Spleen (tissue), 11 donors: ENCODE measurements at regions not wholly inside any gene's neighbourhood (a gene's known extent, or its start where the extent isn't known, plus 50 kb on each side); places are given as distances from the start of the nearest gene placed in this dataset.

Experiments used
- DNase-seq: peaks from one replicate; pipeline ENCODE4 v3.0.0-alpha.2; 2020
- H3K27ac ChIP-seq, 8 donors: fragments of 200-600 bp; sonication (generic) in 7 of 8; 1 replicate in 4 of 8; 2 replicates in 4 of 8; pipeline versions ENCODE4 v1.5.0 to v1.8.0; 2016 to 2021; ENCODE audit warnings: inconsistent platforms in 4 of 8, mild to moderate bottlenecking in 4 of 8, moderate library complexity in 1 of 8
- H3K27me3 ChIP-seq, 7 donors: fragments of 200-600 bp; sonication (generic) in 6 of 7; replicated peaks in 1 of 7; 1 replicate in 4 of 7; 2 replicates in 3 of 7; pipeline versions ENCODE4 v1.5.0 to v1.8.0; 2016 to 2021; ENCODE audit warnings: inconsistent platforms in 3 of 7, mild to moderate bottlenecking in 1 of 7
- H3K36me3 ChIP-seq, 6 donors: fragments of 200-600 bp; sonication (generic) in 5 of 6; 1 replicate in 4 of 6; 2 replicates in 2 of 6; pipeline versions ENCODE4 v1.5.0 to v1.8.0; 2016 to 2021; ENCODE audit warnings: inconsistent platforms in 2 of 6
- H3K4me1 ChIP-seq, 6 donors: fragments of 200-600 bp; sonication (generic) in 5 of 6; 1 replicate in 3 of 6; 2 replicates in 3 of 6; pipeline versions ENCODE4 v1.5.0 to v1.8.0; 2016 to 2021; ENCODE audit warnings: inconsistent platforms in 3 of 6
- H3K4me3 ChIP-seq, 8 donors: fragments of 200-600 bp; sonication (generic) in 7 of 8; 1 replicate in 4 of 8; 2 replicates in 4 of 8; pipeline versions ENCODE4 v1.5.0 to v1.8.0; 2016 to 2021; ENCODE audit warnings: inconsistent platforms in 4 of 8, mild to moderate bottlenecking in 4 of 8, moderate library complexity in 2 of 8
- H3K9me3 ChIP-seq, 8 donors: fragments of 200-600 bp; sonication (generic) in 7 of 8; 1 replicate in 4 of 8; 2 replicates in 4 of 8; pipeline versions ENCODE4 v1.5.0 to v1.8.0; 2016 to 2021; ENCODE audit warnings: inconsistent platforms in 4 of 8
- CTCF ChIP-seq, 11 experiments: fragments of 200-600 bp in 7 of 11; fragments of 450-650 bp in 4 of 11; sonication (generic) in 4 of 11; IDR thresholded peaks in 8 of 11; conservative IDR thresholded peaks in 3 of 11; 1 replicate in 7 of 11; 2 replicates in 4 of 11; pipeline versions ENCODE4 v1.4.0 to v1.8.0; 2016 to 2021; ENCODE audit warnings: antibody characterized with exemption in 11 of 11, inconsistent platforms in 4 of 11, mild to moderate bottlenecking in 1 of 11
- POLR2A ChIP-seq, 3 donors: fragments of 450-650 bp; IDR thresholded peaks; one replicate each; pipeline ENCODE4 v1.5.1; 2017; ENCODE audit warnings: antibody characterized with exemption in 3 of 3, mild to moderate bottlenecking in 1 of 3
- POLR2AphosphoS5 ChIP-seq, 3 donors: sonication (generic); formaldehyde crosslinking; IDR thresholded peaks; one replicate each; pipeline ENCODE4 v1.5.1; 2017; ENCODE audit warnings: antibody characterized with exemption in 3 of 3
- WGBS, 5 donors: extraction: QIAGEN DNeasy Blood & Tissue Kit in 3 of 5; methylation state at CpG; one replicate each; pipeline versions ENCODE4 v1.1.5 to v1.1.7; 2013 to 2018; 5-methylcytosine and 5-hydroxymethylcytosine counted together
- intact Hi-C: fragments of 100-400 bp; cut with DNase I; formaldehyde crosslinking; loops from one replicate; pipeline ENCODE4 v1.15.0; 2023; ENCODE audit warnings: low total_unique reads
- donor health status: healthy with polysubstance abuse.
- donor health status: DM: no; HTN: no; CAD: no; lungs with moderate emphysema.
- donor health status: DM: no; HTN: no; CAD: no.
- donor health status: Bipolar disorder and iron deficiency.
- donor health status: healthy.
- donor health status: DM: no; HTN: no; CAD: no.
- donor health status: DM: yes; HTN: yes; CAD: no.

- Histone ChIP-seq H3K27ac (no peak overlapping the region), H3K9me3 (no peaks in the 10 kb centered on the region), H3K27me3 (peaks cover 0 to 11% (median 0%) of the 10 kb centered on the region in 7 donors), H3K36me3 (no peaks in the 10 kb centered on the region), H3K4me1 (no peaks in the 10 kb centered on the region), H3K4me3 (no peak overlapping the region)
- WGBS, 5 donors: 84 to 92% (median 87%) methylated on average over 5 of the region's 5 CpGs
- no peak for TF ChIP-seq POLR2AphosphoS5 (IDR thresholded peaks at IDR 0.05)
- DNase-seq: no peak
- intact Hi-C loops: no loop called here
Observed at GRCh38 chr11:134623711-134624110, 211.7 kb upstream of the B3GAT1 start.

- no peak overlapping the region for H3K4me3 ChIP-seq
- intact Hi-C loops: no loop called here
- H3K9me3 ChIP-seq: no peaks in the 10 kb centered on the region
- TF ChIP-seq POLR2A (IDR thresholded peaks at IDR 0.05): no peak
- TF ChIP-seq CTCF (IDR thresholded peaks at IDR 0.05 in 8 of 11, conservative IDR thresholded peaks at IDR 0.05 in 3 of 11): no peak
- no peak for TF ChIP-seq POLR2AphosphoS5 (IDR thresholded peaks at IDR 0.05)
- DNase-seq: no peak
- peaks cover 0 to 9% (median 0%) of the 10 kb centered on the region in 7 donors for H3K27me3 ChIP-seq
- no peaks in the 10 kb centered on the region for H3K4me1 ChIP-seq
- H3K27ac ChIP-seq: no peak overlapping the region
- 67 to 88% (median 83%) methylated on average over 6 of the region's 6 CpGs for WGBS, 5 donors
- no peaks in the 10 kb centered on the region for H3K36me3 ChIP-seq
Observed at GRCh38 chr11:134622458-134622857, 210.4 kb upstream of the B3GAT1 start.

GRCh38 chr11:134617360-134617759 lies 205.3 kb upstream of the B3GAT1 start:
- TF ChIP-seq POLR2AphosphoS5 (IDR thresholded peaks at IDR 0.05) (no peak), CTCF (IDR thresholded peaks at IDR 0.05 in 8 of 11, conservative IDR thresholded peaks at IDR 0.05 in 3 of 11) (no peak), POLR2A (IDR thresholded peaks at IDR 0.05) (no peak)
- Histone ChIP-seq H3K9me3 (no peaks in the 10 kb centered on the region), H3K27me3 (peaks cover 0 to 14% (median 0%) of the 10 kb centered on the region in 7 donors), H3K36me3 (no peaks in the 10 kb centered on the region), H3K27ac (no peak overlapping the region), H3K4me3 (no peak overlapping the region), H3K4me1 (no peaks in the 10 kb centered on the region)
- no peak for DNase-seq
- WGBS, 5 donors: 82 to 90% (median 86%) methylated on average over 9 of the region's 9 CpGs
- intact Hi-C loops: no loop called here

- TF ChIP-seq CTCF (IDR thresholded peaks at IDR 0.05 in 8 of 11, conservative IDR thresholded peaks at IDR 0.05 in 3 of 11) (no peak), POLR2AphosphoS5 (IDR thresholded peaks at IDR 0.05) (no peak), POLR2A (IDR thresholded peaks at IDR 0.05) (no peak)
- H3K27ac ChIP-seq: no peak overlapping the region
- intact Hi-C loops: no loop called here
- H3K9me3 ChIP-seq: no peaks in the 10 kb centered on the region
- WGBS, 5 donors: 73 to 82% (median 79%) methylated on average over 8 of the region's 8 CpGs
- no peak for DNase-seq
- no peaks in the 10 kb centered on the region for H3K36me3 ChIP-seq
- peaks cover 0 to 12% (median 0%) of the 10 kb centered on the region in 7 donors for H3K27me3 ChIP-seq
- H3K4me1 ChIP-seq: no peaks in the 10 kb centered on the region
- H3K4me3 ChIP-seq: no peak overlapping the region
Observed at GRCh38 chr11:134616038-134616437, 204.0 kb upstream of the B3GAT1 start.

GRCh38 chr11:134615041-134615615 lies 203.1 kb upstream of the B3GAT1 start:
- 70 to 89% (median 78%) methylated on average over 5 of the region's 5 CpGs for WGBS, 5 donors
- DNase-seq: no peak
- Histone ChIP-seq H3K36me3 (no peaks in the 10 kb centered on the region), H3K9me3 (no peaks in the 10 kb centered on the region), H3K27me3 (peaks cover 0 to 13% (median 0%) of the 10 kb centered on the region in 7 donors), H3K27ac (no peak overlapping the region), H3K4me3 (no peak overlapping the region), H3K4me1 (no peaks in the 10 kb centered on the region)
- no peak for TF ChIP-seq CTCF (IDR thresholded peaks at IDR 0.05 in 8 of 11, conservative IDR thresholded peaks at IDR 0.05 in 3 of 11)
- TF ChIP-seq POLR2A (IDR thresholded peaks at IDR 0.05): no peak
- TF ChIP-seq POLR2AphosphoS5 (IDR thresholded peaks at IDR 0.05): no peak
- intact Hi-C loops: no loop called here
